A673 (cell line): ENCODE measurements at regions not wholly inside any gene's neighbourhood (a gene's known extent, or its start where the extent isn't known, plus 50 kb on each side); places are given as distances from the start of the nearest gene placed in this dataset.

Experiments used
- BruUV-seq: library from RNA; stranded (reverse); fragments of 400-500 nt; replicated peaks from 2 replicates; lab custom pipeline; 2021; lab: Mats Ljungman, UMichigan
- CTCF ChIA-PET: fragments of 300-600 bp; sonication (Branson Sonifier 250); formaldehyde crosslinking; loops from one replicate; lab custom pipeline; 2022; ENCODE audit warnings: antibody characterized with exemption; lab: Charles Lee
- POLR2A ChIA-PET: fragments of 300-600 bp; sonication (Branson Sonifier 250); formaldehyde crosslinking; loops from one replicate; lab custom pipeline; 2022; ENCODE audit warnings: antibody characterized with exemption; ENCODE audit not compliant: low non-redundant PET; lab: Charles Lee
- DNase-seq: peaks from one replicate; pipeline ENCODE4 v3.0.0-alpha.2; 2015; ENCODE audit warnings: low spot score
- H3K27ac ChIP-seq: fragments of 200-600 bp; sonication (generic); 2 replicates; pipeline ENCODE4 v1.5.1; 2016; ENCODE audit warnings: mixed run types, low read depth, mild to moderate bottlenecking, mixed read lengths, antibody characterized with exemption, low read length; ENCODE audit not compliant: poor library complexity, severe bottlenecking
- H3K27me3 ChIP-seq: fragments of 200-600 bp; sonication (generic); replicated peaks from 2 replicates; pipeline ENCODE4 v1.6.1; 2017; ENCODE audit warnings: mixed run types, low read depth, mild to moderate bottlenecking, mixed read lengths, antibody characterized with exemption, low read length; ENCODE audit not compliant: insufficient read depth, poor library complexity
- H3K36me3 ChIP-seq: fragments of 200-600 bp; sonication (generic); 2 replicates; pipeline ENCODE4 v1.6.1; 2016; ENCODE audit warnings: mixed run types, mild to moderate bottlenecking, mixed read lengths, antibody characterized with exemption, low read length; ENCODE audit not compliant: insufficient read depth, poor library complexity, severe bottlenecking
- H3K4me1 ChIP-seq: fragments of 200-600 bp; sonication (generic); 2 replicates; pipeline ENCODE4 v1.6.1; 2017; ENCODE audit warnings: mixed run types, mild to moderate bottlenecking, mixed read lengths, antibody characterized with exemption, low read length; ENCODE audit not compliant: insufficient read depth, poor library complexity, severe bottlenecking
- H3K4me3 ChIP-seq: fragments of 200-600 bp; sonication (generic); 2 replicates; pipeline ENCODE4 v1.5.1; 2016; ENCODE audit warnings: low read depth, mixed run types, mild to moderate bottlenecking, mixed read lengths, low read length; ENCODE audit not compliant: poor library complexity, severe bottlenecking
- H3K9me3 ChIP-seq: fragments of 200-600 bp; sonication (generic); 2 replicates; pipeline ENCODE4 v1.6.1; 2016; ENCODE audit warnings: mixed run types, low read depth, mild to moderate bottlenecking, mixed read lengths, antibody characterized with exemption, low read length; ENCODE audit not compliant: poor library complexity, severe bottlenecking
- EZH2 ChIP-seq: fragments of 200-600 bp; sonication (generic); IDR thresholded peaks from 2 replicates; pipeline ENCODE4 v1.6.1; 2017; ENCODE audit warnings: borderline replicate concordance, low read depth, mild to moderate bottlenecking, mixed read lengths, antibody characterized with exemption, low read length; ENCODE audit not compliant: poor library complexity, severe bottlenecking
- intact Hi-C: fragments of 100-400 bp; cut with micrococcal nuclease; formaldehyde crosslinking; loops from one replicate; pipeline ENCODE4 v1.10.0; 2022; ENCODE audit not compliant: unreplicated experiment
- TF ChIP-seq, protein P1 (sequence below): fragments of 300-800, 200-600 bp; sonication (generic); conservative IDR thresholded peaks from 2 replicates; pipeline ENCODE4 v1.5.1; 2017; ENCODE audit warnings: low read depth, mild to moderate bottlenecking, antibody characterized with exemption, low read length, moderate library complexity, mixed read lengths

DNA sequence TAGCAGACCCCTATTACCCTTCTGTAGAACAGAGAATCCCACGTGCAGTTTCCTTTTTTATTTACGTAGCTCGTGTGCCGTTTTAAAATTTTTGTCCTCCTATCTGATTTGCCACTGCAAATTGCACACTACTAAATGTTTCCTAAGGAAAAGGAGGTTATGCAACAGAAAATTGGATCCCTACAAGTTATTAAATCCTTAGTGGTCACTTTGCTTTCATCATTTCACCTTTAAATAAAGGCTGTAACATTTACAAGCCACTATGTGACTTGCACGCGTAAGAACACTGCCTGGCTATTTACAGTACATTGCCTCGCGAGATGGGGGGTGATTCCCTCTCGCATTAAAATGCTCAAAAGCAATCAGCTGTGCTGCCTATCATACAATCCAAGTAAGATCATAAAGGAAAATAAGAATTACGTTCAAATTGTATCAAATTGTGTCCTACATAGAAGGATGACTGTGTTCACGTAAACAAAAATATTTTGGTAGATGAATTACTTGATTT, 525.6 kb downstream of the SUCLA2 start:
- no peak for DNase-seq
- H3K4me3 ChIP-seq, result no peak overlapping the region
- no peak overlapping the region for H3K27ac ChIP-seq
- H3K27me3 ChIP-seq, result peaks cover 12% of the 10 kb centered on the region
- ChIA-PET CTCF (no interaction called here), POLR2A (no interaction called here)
- intact Hi-C loops, result no loop called here
- H3K9me3 ChIP-seq, result no peaks in the 10 kb centered on the region
- BruUV-seq, result no TSS peak
- no peaks in the 10 kb centered on the region for H3K36me3 ChIP-seq
- TF ChIP-seq, protein P1, sequence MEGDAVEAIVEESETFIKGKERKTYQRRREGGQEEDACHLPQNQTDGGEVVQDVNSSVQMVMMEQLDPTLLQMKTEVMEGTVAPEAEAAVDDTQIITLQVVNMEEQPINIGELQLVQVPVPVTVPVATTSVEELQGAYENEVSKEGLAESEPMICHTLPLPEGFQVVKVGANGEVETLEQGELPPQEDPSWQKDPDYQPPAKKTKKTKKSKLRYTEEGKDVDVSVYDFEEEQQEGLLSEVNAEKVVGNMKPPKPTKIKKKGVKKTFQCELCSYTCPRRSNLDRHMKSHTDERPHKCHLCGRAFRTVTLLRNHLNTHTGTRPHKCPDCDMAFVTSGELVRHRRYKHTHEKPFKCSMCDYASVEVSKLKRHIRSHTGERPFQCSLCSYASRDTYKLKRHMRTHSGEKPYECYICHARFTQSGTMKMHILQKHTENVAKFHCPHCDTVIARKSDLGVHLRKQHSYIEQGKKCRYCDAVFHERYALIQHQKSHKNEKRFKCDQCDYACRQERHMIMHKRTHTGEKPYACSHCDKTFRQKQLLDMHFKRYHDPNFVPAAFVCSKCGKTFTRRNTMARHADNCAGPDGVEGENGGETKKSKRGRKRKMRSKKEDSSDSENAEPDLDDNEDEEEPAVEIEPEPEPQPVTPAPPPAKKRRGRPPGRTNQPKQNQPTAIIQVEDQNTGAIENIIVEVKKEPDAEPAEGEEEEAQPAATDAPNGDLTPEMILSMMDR, result no peak
- no peak for TF ChIP-seq EZH2
- H3K4me1 ChIP-seq, result no peaks in the 10 kb centered on the region

DNA sequence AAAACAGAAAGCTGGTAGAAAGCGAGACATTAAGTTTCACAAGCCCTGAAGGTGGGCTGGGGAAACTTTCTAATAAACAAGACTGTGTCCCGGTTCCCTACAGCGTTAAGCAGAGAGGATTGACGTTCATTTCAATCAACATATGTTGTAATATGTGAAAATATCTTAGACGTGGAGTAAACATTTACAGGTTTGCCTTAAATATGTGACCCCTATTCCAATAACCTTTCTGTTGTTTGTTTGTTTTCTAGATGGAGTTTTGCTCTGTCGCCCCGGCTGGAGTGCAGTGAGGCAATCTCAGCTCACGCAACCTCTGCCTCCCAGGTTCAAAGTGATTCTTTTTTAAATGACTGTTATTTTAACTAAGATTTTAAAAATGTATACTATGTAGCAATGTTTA, 526.2 kb downstream of the SUCLA2 start:
- Histone ChIP-seq H3K9me3 (no peaks in the 10 kb centered on the region), H3K27me3 (peaks cover 12% of the 10 kb centered on the region), H3K36me3 (no peaks in the 10 kb centered on the region), H3K4me1 (no peaks in the 10 kb centered on the region), H3K4me3 (no peak overlapping the region), H3K27ac (no peak overlapping the region)
- DNase-seq, result no peak
- BruUV-seq, result no TSS peak
- POLR2A ChIA-PET, result no interaction called here
- CTCF ChIA-PET, result no interaction called here
- TF ChIP-seq EZH2, result no peak
- TF ChIP-seq, protein P1, result no peak
- intact Hi-C loops, result no loop called here

DNA sequence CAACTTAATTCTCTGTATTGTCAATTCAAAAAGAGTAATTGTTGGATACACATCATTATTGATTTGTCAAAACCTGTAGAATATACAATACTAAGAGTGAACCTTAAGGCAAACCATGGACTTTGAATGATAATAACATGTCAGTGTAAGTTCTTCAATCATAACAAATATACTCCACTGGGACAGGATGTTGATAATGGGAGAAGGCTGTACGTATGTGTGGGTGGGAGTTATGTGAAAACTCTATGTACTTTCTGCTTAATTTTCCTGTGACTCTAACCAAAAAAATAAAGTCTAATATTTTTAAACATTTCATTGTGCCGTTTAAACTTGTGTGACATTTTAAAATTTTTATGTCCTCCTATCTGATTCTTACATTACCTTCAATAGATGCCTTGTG, 526.7 kb downstream of the SUCLA2 start:
- intact Hi-C loops, result no loop called here
- ChIA-PET CTCF (no interaction called here), POLR2A (no interaction called here)
- BruUV-seq, result no TSS peak
- Histone ChIP-seq H3K4me3 (no peak overlapping the region), H3K27ac (no peak overlapping the region), H3K36me3 (no peaks in the 10 kb centered on the region), H3K4me1 (no peaks in the 10 kb centered on the region), H3K9me3 (no peaks in the 10 kb centered on the region), H3K27me3 (peaks cover 12% of the 10 kb centered on the region)
- TF ChIP-seq, protein P1, result no peak
- no peak for TF ChIP-seq EZH2
- DNase-seq, result no peak
